Left kidney (tissue), 1 donor: ENCODE measurements at regions not wholly inside any gene's neighbourhood (a gene's known extent, or its start where the extent isn't known, plus 50 kb on each side); places are given as distances from the start of the nearest gene placed in this dataset.
"Not testable (repeated sequence)": the region's sequence is repeated elsewhere in the genome, so short reads cannot be mapped to it uniquely, and the experiment has no call there.

Source experiments
- DNase-seq: peaks from one replicate; pipeline ENCODE4 v3.0.0-alpha.2; 2013

DNA sequence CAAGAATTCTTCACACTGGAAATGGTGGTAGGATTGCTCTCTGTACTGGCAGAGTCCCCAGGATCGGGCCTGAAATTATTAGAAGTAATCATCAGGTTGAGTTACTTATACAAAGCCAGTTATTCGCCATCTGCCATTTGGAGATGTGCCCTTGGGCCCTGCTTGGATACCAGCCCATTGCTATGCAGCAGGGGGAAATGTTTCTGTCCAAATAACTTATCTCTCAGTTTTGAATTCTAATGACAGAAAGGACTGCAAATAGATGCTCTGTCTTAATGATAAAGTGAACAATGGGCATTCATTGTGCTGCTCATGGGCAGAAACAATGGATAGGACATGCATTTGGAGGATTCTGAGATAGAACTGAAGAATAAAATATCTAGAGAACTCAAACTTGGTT, 139.1 kb upstream of the PELI2 start:
- no peak for DNase-seq

DNA sequence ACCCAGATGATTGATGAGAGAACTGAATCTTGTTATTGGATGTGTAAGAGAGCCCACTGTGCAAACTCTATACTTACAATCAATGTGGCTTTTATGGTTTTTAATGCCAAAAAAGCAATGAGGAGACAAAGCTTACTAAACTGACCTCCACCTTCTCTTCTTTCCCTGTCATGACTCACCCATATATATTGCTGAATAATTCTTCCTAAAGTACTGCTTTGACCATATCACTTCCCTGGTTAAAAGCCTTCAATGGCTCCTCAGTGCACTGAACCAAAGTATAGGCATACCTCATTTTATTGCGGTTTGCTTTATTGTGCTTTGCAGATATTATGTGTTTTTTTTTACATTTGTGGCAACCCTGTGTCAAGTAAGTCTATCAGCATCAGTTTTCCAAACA, 138.4 kb upstream of the PELI2 start:
- DNase-seq = no peak

DNA sequence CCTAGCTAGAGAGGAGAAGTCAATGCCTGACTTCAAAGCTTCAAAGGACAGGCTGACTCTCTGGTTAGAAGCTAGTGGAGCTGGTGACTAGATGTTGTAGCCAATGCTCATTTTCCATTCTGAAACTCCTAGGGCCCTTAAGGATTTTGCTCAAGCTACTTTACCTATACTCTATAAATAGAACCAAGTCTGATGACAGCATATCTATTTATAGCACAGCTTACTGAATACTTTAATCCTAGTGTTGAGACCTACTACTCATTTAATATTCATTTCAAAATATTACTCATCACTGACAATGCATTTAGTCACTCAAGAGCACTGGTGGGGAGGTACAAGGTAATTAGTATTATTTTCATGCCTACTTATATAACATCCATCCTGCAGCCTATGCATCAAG, 137.2 kb upstream of the PELI2 start:
- no peak for DNase-seq

DNA sequence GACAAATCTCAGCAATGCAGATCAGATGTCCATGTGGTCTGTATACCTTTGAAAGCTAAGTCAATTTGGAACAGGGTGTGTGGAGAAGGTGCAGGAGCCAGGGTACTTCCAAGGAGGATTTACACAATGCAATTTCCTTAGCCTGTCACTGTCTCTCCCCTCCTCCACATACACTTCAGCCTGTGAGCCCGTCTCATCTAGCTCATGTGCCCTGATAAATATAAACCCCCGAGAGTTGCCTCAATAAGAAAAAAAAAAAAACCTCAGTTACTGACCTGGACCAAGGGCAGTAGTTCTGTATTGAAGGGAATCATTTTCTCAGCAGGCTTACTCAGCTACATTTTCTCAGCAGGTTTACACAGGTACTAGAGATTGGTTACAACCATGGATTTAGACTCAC, 132.1 kb upstream of the PELI2 start:
- DNase-seq = no peak

DNA sequence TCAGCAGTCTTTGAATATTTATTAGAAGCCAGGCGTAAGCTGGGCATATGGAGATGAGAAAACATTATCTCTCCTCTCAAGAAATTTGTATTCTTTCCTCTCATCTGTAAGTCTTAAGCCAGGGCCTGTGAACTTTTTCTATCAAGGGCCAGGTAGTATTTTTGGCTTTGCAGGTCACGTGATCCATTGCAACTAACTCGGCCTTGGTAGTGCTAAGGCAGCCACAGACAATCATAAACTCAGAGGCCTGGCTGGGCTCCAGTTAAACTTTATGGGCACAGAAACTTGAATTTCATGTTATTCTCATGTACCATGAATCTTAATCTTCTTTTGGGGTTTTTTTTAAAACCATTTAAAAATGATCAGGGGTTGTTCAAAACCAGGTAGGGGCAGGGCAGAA, 117.4 kb upstream of the PELI2 start:
- DNase-seq = no peak

DNA sequence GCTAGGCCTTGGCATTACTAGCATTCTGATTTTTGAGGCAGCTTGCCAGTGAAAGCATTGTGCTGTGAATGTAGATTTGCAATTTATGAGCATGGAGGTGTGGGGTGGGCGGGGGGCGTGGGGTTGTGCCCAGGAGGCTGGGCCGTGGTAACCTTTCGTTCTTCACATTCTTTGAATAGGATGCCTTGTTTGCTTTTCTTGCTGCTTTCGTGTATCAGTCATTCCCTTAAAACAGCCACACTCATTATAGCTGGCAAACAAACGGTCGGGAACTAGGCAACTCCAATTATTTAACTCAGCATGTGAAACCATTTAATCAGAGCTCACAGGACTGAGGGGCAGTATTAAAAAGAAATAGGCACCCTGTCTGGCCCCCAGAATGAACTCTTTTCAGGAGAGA, 115.9 kb upstream of the PELI2 start:
- DNase-seq = no peak

DNA sequence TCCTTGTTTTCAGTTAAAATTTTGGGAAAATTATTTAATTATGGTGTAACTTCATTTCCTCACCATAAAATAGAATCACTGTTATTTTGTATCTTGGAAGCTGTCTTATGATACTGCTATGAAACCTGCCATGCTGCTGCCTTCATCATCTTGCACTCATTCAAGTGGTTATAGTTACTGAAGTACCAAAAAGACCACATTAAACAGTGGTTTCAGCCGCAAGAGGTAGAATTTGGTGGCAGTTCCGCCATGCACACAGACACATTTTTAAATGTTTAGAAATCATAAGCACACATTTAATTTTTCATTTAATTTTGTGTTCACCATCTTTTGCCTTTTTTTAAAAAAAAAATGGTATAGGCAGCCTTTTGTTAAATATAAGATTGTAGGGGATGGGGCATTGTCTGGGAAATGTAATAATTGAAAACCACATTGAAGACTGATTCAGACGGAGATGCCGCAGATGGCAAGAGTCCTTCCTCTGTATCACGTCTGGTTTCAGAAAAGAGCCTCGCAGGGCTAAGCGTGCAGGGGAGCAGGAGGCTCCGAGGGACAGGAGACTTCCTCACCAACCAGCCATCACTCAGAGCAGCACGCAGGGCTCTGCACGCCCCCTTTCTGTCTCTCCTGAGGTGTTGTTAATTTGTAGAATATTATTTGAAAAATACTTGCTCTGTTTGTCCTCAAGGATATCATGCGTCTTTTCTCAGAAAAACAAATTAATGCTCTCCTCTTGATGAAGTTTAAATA, 115.2 kb upstream of the PELI2 start:
- DNase-seq = no peak

DNA sequence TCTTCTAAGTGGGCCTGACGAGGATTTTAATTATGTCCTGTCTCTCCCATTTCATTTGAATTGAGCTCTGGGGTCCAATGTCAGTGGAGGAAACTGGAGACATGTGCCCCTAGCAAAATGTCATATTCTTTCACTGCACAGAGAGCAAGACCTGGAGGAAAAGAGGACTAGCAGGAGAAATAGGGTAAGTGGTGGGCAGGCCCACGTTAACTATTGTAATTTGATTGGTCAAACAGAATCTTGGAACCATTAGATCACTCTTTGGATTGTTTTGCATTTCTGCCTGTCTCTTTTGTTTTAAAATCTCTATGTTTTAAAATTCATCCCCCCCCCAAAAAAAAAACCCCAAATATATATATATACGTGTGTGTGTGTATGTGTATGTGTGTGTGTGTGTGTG, 113.9 kb upstream of the PELI2 start:
- DNase-seq = no peak

DNA sequence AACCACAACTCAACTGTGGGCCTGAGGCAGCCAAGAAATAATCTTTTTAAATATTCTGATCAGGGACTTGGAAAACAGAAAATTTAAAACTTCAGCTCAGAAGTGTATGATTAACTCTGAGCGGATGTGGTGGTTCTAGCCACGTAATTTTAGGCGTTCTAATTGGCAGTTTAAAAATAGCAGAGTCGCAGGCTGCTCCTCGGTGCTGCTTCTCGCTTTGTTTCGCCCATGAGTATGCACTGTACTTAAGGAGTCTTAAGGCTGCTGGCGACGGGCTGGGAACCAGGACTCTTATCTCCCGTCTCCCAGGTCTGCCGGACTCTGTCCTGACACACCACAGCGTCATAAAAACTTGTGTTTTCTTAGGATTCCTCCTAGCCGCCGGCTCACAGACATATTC, 113.4 kb upstream of the PELI2 start:
- no peak for DNase-seq

DNA sequence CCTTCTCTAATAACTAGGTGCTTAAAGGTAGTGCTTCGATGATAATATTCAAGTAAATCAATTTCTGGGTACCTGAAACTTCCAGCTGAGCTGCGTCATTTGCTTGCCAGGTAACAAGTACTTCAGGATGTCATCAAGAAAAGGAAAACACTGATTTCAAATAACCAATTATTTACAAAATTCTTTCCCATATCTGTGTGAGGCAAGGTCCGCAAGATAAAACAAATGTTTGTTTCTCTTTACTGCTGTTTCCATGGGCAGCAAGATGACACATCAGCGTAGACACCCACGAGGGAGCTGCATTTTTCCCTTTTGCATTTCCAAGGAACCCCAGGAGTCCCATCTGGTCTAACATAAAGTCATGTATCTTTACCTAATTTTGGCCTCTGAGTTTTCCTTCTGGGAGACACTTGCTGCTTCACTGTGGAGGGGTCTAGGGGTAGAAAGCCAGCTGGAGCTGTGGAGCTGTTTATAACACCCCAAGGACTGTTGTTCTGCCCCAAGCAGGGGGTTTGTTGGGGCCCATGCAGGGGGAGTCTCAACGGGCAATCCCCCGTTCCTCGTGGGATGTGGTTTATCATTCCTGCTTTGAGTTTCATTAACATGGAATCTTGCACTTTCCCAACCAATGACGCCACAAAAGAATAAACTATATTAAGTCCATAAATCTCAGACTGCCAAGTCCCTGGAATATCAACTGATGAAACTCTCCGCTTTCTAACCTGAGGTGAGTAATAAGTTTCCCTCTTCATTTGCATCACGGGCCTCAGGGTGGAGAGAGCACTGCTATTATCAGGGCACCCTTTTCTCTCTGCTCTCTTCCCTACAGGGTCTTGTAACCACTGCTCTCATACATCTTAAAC, 112.8 kb upstream of the PELI2 start:
- no peak for DNase-seq

DNA sequence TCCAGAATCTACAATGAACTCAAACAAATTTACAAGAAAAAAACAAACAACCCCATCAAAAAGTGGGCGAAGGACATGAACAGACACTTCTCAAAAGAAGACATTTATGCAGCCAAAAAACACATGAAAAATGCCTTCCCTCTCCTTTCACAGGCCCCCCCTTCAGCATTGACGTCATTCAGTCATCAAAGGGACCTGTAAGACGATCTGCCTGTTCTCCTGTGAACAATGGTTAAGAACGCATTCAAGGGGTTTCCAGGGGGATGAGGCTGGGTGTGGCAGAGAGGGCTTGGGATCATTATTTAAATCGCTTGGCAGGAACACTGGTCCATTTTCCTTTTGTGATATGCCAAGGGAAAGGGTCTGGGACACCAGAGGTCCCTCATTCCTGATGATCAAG, 110.7 kb upstream of the PELI2 start:
- DNase-seq = not testable (repeated sequence)

DNA sequence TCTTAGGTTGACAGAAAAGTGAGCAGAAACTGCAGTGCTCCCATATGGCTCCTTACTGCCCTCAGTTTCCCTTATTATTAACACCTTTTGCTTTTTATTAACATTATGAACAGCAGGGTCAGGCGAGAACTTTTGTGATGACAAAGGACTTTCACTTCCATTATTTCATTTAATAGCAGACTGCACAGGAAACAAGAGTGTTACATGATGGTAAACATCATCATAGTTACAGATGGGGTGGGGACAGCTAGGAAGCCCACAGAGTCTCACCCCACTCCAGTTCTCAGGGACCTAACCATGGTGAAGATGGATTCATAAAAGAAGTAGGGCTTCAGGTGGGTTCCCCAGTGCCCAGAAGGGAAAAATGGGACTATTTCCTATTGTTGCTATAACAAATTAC, 110.1 kb upstream of the PELI2 start:
- no peak for DNase-seq

DNA sequence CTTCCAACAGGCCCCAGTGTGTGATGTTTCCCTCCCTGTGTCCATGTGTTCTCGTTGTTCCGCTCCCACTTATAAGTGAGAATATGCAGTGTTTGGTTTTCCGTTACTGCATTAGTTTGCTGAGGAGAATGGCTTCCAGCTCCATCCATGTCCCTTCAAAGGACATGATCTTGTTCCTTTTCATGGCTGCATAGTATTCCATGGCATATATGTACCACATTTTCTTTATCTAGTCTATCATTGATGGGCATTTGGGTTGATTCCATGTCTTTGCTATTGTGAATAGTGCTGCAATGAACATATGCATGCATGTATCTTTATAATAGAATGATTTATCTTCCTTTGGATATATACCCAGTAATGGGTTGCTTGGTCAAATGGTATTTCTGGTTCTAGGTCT, 109.5 kb upstream of the PELI2 start:
- not testable (repeated sequence) for DNase-seq

DNA sequence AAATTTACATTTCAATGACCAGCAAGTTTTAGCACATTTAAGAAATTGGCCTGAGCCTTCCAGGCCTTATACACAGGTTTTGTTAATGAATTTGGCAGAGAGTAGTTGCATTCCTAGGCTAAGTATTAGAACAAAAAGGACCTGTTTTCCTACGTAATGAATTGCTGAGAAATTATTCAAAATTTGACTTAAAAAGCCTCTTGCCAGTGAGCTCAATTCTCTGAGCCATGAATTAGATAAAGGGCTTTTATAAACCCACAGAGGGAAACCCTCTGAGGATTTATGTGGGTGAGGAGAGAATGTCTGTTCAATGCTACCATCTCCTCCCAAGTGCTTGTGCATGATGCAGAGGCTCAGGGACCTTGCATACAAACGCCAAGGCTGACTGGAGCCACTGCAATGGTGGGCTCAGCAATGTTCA, 94.5 kb upstream of the PELI2 start:
- DNase-seq = no peak

DNA sequence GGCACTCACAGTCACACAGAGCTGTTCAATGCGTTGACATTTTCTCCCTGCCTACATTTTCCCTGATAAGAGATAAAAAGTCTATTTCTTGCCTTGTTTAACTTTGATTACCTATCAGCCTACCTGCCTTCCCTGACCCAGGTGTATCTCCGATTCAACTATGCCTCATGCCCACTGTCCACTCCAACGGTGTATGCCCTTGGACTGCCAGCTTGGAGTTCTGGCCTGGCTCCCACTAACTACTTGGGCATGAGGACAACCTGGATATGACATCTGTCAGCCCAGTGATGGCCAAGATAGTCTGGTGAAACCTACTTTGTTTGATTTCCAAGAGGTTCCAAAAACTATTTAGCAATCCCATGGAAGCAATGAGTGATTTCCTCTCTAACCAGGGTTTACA, 93.0 kb upstream of the PELI2 start:
- DNase-seq = no peak

DNA sequence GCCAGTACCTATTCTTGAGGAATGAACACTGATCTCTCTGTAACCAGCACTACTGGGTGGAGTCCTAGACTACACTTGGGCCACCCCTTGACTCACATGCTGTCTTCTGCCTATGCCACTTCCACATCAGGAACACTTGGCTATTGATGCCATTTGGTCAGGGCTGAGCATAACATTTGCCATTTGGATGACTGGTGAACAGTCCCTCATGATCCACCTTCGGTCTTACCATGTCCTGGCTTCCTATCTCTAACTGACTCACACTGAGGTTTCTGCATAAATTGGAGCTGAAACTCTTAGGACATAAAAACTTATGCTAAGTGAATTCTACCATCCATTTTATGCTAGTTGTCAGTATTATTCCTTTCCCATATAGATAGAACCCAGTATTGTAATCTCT, 91.7 kb upstream of the PELI2 start:
- no peak for DNase-seq

DNA sequence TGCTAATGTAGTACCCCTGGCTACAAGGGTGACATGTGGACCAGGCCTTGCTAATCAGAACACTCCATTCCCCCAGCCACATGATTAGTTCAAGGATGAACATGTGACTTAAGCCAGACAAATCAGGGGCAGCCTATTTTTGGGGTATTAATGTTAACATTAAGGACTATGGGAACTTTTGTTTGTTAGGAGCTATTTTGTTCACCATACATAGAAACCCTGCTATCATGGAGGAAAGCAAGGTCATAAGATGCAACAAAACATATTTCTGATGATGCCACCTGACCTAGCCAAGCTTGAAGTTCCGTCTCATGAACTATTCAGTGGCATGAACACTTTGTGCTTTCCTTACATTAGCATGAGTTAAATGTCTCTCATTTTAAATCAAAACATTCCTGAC, 90.8 kb upstream of the PELI2 start:
- no peak for DNase-seq

DNA sequence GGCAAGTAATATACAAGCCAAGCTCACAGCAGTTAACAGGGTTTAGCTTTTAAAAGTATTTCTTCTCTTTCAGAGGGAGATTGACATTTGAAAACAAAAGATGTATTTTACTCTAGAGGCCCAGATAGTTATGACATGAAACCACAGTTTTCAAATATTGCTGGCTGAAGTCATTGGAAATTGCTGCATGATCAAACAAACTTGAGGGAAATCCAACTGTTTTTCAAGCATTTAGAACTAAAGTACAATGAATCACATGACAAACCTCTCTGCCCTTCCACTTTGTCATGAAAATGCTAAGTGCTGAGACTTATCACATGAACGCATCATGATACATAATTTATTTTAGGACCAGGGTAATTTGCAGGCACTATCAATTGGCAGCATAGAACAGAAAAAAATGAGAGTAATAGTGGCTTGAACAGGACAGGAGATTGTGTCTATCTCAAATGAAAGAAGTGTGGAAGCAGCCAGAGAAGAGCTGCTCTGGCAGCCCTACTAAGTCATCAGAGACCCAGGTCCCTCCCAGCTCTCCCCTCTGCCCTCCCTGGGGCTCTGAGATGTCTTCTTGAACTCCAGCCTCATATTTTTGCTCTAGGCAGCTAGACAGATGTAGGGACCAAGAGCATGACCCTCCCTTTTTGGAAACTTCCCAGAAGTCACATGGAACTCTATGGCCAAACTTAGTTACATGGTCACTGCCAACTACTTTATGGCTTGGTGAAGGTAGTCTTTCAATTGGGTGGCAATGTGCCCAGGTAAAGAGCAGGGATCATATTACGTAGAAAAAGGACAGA, 90.1 kb upstream of the PELI2 start:
- DNase-seq = no peak

DNA sequence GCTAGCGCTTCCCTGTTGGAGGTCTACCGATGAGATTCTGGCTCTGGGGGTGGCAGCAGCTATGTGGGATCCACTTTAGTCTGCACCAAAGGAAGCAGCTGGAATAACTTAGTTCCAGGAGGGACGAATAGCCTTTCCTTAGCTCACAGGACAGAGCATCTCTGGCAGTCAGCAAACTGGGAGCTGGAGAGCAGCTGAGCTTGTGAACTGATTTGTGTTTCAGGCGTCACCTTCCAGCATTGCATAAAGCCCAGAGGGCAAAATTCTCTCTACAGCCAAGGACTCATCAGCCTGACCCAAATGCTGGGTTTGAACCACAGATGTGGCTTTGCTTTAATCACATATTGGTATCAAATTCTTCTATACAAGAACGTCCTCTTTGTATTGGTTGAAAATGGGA, 81.9 kb upstream of the PELI2 start:
- no peak for DNase-seq

DNA sequence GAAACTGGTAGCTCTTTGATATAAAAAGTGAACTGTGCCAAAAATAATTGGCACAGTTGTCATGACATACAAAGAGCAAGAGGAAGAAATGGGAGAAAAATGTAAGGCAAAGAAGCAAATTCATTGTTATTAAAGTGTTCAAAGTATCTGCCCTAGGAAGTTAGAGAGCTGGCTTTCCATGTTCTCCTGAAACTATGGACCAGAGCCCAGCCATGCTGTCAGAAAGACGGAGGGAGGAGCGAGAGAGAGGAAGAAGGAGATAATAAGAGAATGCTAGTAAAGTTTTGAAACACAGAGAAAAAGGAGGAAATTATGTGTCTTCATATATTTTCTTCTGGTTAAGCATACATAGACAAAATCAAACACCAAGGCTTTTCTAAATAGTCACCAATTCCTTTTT, 78.1 kb upstream of the PELI2 start:
- DNase-seq = no peak

DNA sequence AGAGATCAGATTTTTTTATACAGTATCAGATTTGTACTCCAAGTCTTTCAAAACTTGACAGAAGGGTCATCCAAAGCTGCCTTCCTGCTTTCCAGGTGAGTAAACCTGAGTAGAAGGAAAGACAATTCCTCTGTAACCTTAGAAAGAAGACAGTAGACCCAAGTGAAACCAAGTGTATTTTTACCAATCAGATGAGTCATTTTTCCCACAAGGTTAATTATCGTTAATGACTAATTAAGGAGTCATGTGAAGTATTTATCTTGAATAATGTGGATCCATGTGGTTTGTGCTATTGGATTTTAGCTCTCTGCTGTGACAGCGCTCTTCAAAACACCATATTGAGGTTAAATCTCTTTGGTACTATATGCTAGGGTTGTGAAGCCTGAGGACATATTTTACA, 74.0 kb upstream of the PELI2 start:
- no peak for DNase-seq

DNA sequence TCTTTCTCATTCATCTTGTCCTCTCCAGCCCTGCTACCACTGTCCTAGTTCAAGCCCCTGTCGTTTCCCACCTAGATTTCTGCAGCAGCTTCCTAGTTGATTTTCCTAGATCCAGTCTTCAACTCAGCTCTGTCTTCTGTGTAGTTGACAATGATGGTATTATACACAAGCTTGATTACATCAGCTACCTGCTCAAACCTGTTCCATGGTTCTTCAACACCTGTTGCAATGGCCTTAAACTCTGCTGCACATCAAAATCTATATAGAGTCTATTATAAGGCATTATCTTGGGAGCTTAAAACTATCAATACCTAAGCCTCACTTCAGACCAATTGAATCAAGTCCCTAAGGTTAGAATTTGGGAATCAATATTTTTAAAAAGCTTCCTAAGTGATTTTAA, 71.7 kb upstream of the PELI2 start:
- no peak for DNase-seq

DNA sequence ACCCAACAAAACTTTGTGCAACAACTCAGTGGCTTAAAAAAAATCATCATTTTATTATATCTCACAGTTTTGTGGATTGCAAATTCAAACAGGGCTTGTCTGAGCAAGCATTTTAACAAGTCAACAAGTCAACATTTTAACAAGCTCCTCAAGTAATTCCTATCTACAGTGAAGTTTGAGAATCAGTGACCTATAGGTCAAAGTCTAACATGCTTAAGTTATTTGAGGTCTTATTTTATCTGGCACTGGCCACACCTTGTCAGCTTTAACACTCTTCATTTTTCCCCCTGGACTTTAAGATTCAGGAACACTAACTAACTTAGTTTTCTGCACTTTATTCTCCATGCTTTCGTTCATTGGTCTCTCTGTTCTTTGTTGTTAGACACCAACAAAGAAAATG, 71.2 kb upstream of the PELI2 start:
- no peak for DNase-seq
